ENCODE measurements at regions not wholly inside any gene's neighbourhood (a gene's known extent, or its start where the extent isn't known, plus 50 kb on each side); places are given as distances from the start of the nearest gene placed in this dataset.

DNA sequence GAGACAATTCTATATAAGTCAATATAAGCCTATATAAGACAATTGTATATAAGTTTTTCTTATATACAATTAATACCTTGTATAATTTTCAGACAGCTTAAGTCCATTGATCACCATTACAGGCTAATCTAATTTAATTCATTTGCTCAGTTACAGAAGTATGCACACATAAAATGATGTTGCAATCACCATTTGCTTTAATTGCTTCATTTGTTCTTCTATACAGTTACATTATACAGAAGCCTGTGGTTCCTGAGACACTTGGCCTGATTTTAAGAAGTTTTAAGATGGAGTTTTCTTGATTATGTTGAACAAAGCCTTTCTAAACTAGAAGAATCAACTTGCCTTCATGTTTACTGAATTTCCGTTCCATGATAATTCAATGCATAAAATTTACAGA, 314.6 kb upstream of the PDE3A start:
- TF ChIP-seq, protein P1, sequence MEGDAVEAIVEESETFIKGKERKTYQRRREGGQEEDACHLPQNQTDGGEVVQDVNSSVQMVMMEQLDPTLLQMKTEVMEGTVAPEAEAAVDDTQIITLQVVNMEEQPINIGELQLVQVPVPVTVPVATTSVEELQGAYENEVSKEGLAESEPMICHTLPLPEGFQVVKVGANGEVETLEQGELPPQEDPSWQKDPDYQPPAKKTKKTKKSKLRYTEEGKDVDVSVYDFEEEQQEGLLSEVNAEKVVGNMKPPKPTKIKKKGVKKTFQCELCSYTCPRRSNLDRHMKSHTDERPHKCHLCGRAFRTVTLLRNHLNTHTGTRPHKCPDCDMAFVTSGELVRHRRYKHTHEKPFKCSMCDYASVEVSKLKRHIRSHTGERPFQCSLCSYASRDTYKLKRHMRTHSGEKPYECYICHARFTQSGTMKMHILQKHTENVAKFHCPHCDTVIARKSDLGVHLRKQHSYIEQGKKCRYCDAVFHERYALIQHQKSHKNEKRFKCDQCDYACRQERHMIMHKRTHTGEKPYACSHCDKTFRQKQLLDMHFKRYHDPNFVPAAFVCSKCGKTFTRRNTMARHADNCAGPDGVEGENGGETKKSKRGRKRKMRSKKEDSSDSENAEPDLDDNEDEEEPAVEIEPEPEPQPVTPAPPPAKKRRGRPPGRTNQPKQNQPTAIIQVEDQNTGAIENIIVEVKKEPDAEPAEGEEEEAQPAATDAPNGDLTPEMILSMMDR (conservative IDR thresholded peaks at IDR 0.05; ENCODE audit: low read length), result no peak
- TF ChIP-seq EZH2phosphoT487 (IDR thresholded peaks at IDR 0.05; ENCODE audit: borderline replicate concordance, low read depth, low read length), result no peak
